WTC11 (cell line): ENCODE measurements at regions not wholly inside any gene's neighbourhood (a gene's known extent, or its start where the extent isn't known, plus 50 kb on each side); places are given as distances from the start of the nearest gene placed in this dataset.
"Not testable (repeated sequence)": the region's sequence is repeated elsewhere in the genome, so short reads cannot be mapped to it uniquely, and the experiment has no call there.

Experiments
- ATAC-seq: fragments of 200-7000 bp; cut with Tn5 transposase; 2 replicates; pipeline ENCODE4 v1.10.0; 2021; ENCODE audit warnings: mild to moderate bottlenecking, moderate library complexity
- CTCF ChIA-PET: fragments of 300-600 bp; sonication (Branson Sonifier 250); formaldehyde crosslinking; loops from one replicate; lab custom pipeline; 2021; ENCODE audit warnings: antibody characterized with exemption; lab: Charles Lee
- POLR2A ChIA-PET: fragments of 350-600 bp; sonication (Branson Sonifier 250); formaldehyde crosslinking; loops from one replicate; lab custom pipeline; 2021; ENCODE audit warnings: antibody characterized with exemption; lab: Charles Lee
- DNase-seq: peaks from one replicate; pipeline ENCODE4 v3.0.0; 2021; ENCODE audit warnings: low spot score
- H3K27ac Mint-ChIP-seq: 2 replicates; pipeline ENCODE4 v1.8.0; 2021; ENCODE audit warnings: mixed read lengths
- H3K27me3 Mint-ChIP-seq: 2 replicates; pipeline ENCODE4 v1.8.0; 2021; ENCODE audit warnings: low read depth, mild to moderate bottlenecking, moderate library complexity, mixed read lengths
- H3K36me3 Mint-ChIP-seq: 2 replicates; pipeline ENCODE4 v1.8.0; 2021; ENCODE audit warnings: mixed read lengths
- H3K4me1 Mint-ChIP-seq: 2 replicates; pipeline ENCODE4 v1.8.0; 2022; ENCODE audit warnings: mixed read lengths
- H3K4me3 Mint-ChIP-seq: 2 replicates; pipeline ENCODE4 v1.8.0; 2021; ENCODE audit warnings: mild to moderate bottlenecking, moderate library complexity, mixed read lengths
- H3K9me3 Mint-ChIP-seq: 2 replicates; pipeline ENCODE4 v1.8.0; 2021; ENCODE audit warnings: mixed read lengths
- CREM ChIP-seq: sonication (generic); formaldehyde crosslinking; IDR thresholded peaks from 2 replicates; pipeline ENCODE4 v1.8.1; 2022; ENCODE audit warnings: mild to moderate bottlenecking, missing genetic modification reagents, moderate library complexity
- EMX1 ChIP-seq: fragments of 250-450 bp; sonication (Bioruptor Pico); IDR thresholded peaks from 2 replicates; pipeline ENCODE4 v1.8.0; 2021; ENCODE audit warnings: mild to moderate bottlenecking
- GTF2I ChIP-seq: fragments of 250-450 bp; sonication (Bioruptor Pico); conservative IDR thresholded peaks from 2 replicates; pipeline ENCODE4 v1.4.0; 2021; ENCODE audit warnings: mild to moderate bottlenecking
- JAZF1 ChIP-seq: fragments of 250-450 bp; sonication (Bioruptor Pico); IDR thresholded peaks from 2 replicates; pipeline ENCODE4 v1.9.0; 2021; ENCODE audit warnings: moderate library complexity, mild to moderate bottlenecking, inconsistent platforms
- JUN ChIP-seq: sonication (generic); formaldehyde crosslinking; IDR thresholded peaks from 2 replicates; pipeline ENCODE4 v1.8.0; 2023; ENCODE audit warnings: mild to moderate bottlenecking, missing genetic modification reagents
- NFE2L1 ChIP-seq: sonication (generic); formaldehyde crosslinking; IDR thresholded peaks from 2 replicates; pipeline ENCODE4 v1.8.1; 2023; ENCODE audit warnings: missing genetic modification reagents
- NR1H2 ChIP-seq: sonication (generic); formaldehyde crosslinking; IDR thresholded peaks from 2 replicates; pipeline ENCODE4 v1.9.0; 2021; ENCODE audit warnings: mild to moderate bottlenecking, moderate library complexity, missing genetic modification reagents
- NR3C1 ChIP-seq: sonication (generic); formaldehyde crosslinking; conservative IDR thresholded peaks from 2 replicates; pipeline ENCODE4 v1.8.1; 2023; ENCODE audit warnings: low read depth, mild to moderate bottlenecking, missing genetic modification reagents
- RELA ChIP-seq: sonication (generic); formaldehyde crosslinking; IDR thresholded peaks from 2 replicates; pipeline ENCODE4 v1.8.1; 2022; ENCODE audit warnings: missing genetic modification reagents, mild to moderate bottlenecking, borderline replicate concordance
- SMAD4 ChIP-seq: sonication (generic); formaldehyde crosslinking; IDR thresholded peaks from 2 replicates; pipeline ENCODE4 v1.8.0; 2022; ENCODE audit warnings: mild to moderate bottlenecking, missing genetic modification reagents
- ZNF121 ChIP-seq: sonication (generic); formaldehyde crosslinking; IDR thresholded peaks from 2 replicates; pipeline ENCODE4 v1.8.0; 2023; ENCODE audit warnings: missing genetic modification reagents
- ZNF138 ChIP-seq: sonication (generic); formaldehyde crosslinking; conservative IDR thresholded peaks from 2 replicates; pipeline ENCODE4 v1.8.1; 2022; ENCODE audit warnings: mild to moderate bottlenecking, moderate library complexity, missing genetic modification reagents
- ZNF219 ChIP-seq: sonication (generic); formaldehyde crosslinking; IDR thresholded peaks from 2 replicates; pipeline ENCODE4 v1.8.0; 2023; ENCODE audit warnings: missing genetic modification reagents, mild to moderate bottlenecking, borderline replicate concordance
- ZNF263 ChIP-seq: sonication (generic); formaldehyde crosslinking; IDR thresholded peaks from 2 replicates; pipeline ENCODE4 v1.8.1; 2022; ENCODE audit warnings: low read depth, mild to moderate bottlenecking, moderate library complexity, missing genetic modification reagents
- ZNF423 ChIP-seq: fragments of 250-450 bp; sonication (Bioruptor Pico); IDR thresholded peaks from 2 replicates; pipeline ENCODE4 v2.1.2; 2022; ENCODE audit warnings: mild to moderate bottlenecking, moderate library complexity
- ZNF671 ChIP-seq: fragments of 250-450 bp; sonication (Bioruptor Pico); IDR thresholded peaks from 2 replicates; pipeline ENCODE4 v1.8.0; 2021; ENCODE audit warnings: mild to moderate bottlenecking
- TF ChIP-seq, protein P1 (sequence below): sonication (generic); formaldehyde crosslinking; IDR thresholded peaks from 2 replicates; pipeline ENCODE4 v1.8.0; 2022; ENCODE audit warnings: mild to moderate bottlenecking, missing genetic modification reagents
- TF ChIP-seq, protein P2 (sequence below): sonication (generic); formaldehyde crosslinking; IDR thresholded peaks from 2 replicates; pipeline ENCODE4 v1.8.1; 2023; ENCODE audit warnings: mild to moderate bottlenecking, missing genetic modification reagents, moderate library complexity
- TF ChIP-seq, protein P3 (sequence below): sonication (generic); formaldehyde crosslinking; IDR thresholded peaks from 2 replicates; pipeline ENCODE4 v1.8.1; 2023; ENCODE audit warnings: mild to moderate bottlenecking, missing genetic modification reagents, moderate library complexity

DNA sequence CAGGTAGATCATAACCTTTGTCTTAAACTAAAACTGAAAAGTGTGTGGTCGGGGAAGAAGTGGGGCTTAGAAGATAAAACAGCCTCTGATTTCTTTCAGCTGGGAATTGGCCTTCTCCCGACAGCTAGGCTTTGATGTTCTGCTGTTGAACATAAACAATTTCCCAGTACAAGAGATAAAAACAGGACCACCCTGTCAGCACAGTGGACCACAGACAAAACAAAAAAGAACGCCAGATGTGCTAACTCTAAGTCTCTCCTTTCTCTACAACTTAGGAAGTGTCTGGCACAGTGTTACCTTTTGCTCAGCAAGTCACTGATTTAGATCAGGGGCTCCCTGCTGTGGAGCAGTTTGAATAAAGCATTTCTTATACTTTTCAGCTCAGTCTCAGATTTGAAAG lies 87.5 kb upstream of the UXT start:
- H3K27ac Mint-ChIP-seq, result no peak overlapping the region
- no peaks in the 10 kb centered on the region; the same call in 1 of the 2 replicates for H3K27me3 Mint-ChIP-seq
- no peaks in the 10 kb centered on the region for H3K36me3 Mint-ChIP-seq
- ChIA-PET CTCF (no interaction called here), POLR2A (no interaction called here)
- H3K9me3 Mint-ChIP-seq, result no peaks in the 10 kb centered on the region
- no peak overlapping the region for H3K4me3 Mint-ChIP-seq
- no peak for ATAC-seq
- no peak for DNase-seq
- H3K4me1 Mint-ChIP-seq, result peaks cover 1% of the 10 kb centered on the region; the same call in 1 of the 2 replicates
- TF ChIP-seq EMX1 (CRISPR knock-in tag), result no peak
- no peak for TF ChIP-seq ZNF121 (CRISPR knock-in tag)
- TF ChIP-seq ZNF423 (CRISPR knock-in tag), result no peak

DNA sequence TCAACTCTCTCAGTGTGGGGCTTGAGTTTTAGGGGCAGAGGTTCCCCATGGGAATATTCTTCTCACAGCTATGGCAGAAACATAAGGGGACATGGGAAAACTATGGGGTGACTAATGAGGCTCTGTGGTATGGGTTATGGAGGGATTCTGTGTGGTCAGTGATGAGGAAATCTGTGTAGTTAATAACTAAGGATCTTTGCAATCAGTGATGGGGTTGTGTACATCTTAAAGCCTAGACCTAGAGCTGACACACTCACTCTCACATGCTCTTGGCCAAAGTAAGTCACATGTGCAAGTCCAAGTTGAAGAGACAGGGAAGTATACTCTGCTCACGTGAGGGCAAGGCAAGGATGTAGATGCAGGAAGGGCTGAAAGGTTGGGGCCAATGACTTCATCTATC lies 86.4 kb upstream of the UXT start:
- POLR2A ChIA-PET, result no interaction called here

DNA sequence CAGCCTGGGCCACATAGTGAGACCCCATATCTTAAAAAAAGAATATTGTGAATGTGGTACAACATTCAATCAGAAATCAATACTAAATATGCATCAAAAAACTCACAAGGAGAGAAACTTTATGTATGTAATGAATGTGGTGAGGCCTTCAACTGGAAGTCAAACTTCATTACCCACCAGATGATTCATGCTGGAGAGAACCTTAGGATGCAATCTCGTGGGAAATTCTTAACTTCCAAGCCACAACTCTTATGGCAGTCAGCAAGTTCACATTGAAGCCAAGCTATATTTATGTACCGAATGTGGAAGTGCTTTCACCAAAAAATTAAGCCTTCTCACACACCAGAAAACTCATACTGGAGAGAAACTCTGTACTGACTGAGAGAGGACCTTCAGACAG lies 84.5 kb upstream of the UXT start:
- no peak for ATAC-seq
- DNase-seq, result no peak
- Mint-ChIP-seq H3K4me3 (no peak overlapping the region), H3K4me1 (no peaks in the 10 kb centered on the region), H3K9me3 (peaks cover 5% of the 10 kb centered on the region; the same call in 1 of the 2 replicates), H3K27me3 (no peaks in the 10 kb centered on the region; the same call in 1 of the 2 replicates), H3K36me3 (no peaks in the 10 kb centered on the region), H3K27ac (no peak overlapping the region)
- TF ChIP-seq ZNF671 (CRISPR knock-in tag), result no peak
- TF ChIP-seq NR3C1 (CRISPR knock-in tag), result no peak
- TF ChIP-seq ZNF263 (CRISPR knock-in tag), result no peak
- no peak for TF ChIP-seq ZNF138 (CRISPR knock-in tag)
- TF ChIP-seq RELA (CRISPR knock-in tag), result no peak
- TF ChIP-seq ZNF219 (CRISPR knock-in tag), result no peak
- TF ChIP-seq JUN, result no peak
- no peak for TF ChIP-seq NR1H2 (CRISPR knock-in tag)
- TF ChIP-seq, protein P1, sequence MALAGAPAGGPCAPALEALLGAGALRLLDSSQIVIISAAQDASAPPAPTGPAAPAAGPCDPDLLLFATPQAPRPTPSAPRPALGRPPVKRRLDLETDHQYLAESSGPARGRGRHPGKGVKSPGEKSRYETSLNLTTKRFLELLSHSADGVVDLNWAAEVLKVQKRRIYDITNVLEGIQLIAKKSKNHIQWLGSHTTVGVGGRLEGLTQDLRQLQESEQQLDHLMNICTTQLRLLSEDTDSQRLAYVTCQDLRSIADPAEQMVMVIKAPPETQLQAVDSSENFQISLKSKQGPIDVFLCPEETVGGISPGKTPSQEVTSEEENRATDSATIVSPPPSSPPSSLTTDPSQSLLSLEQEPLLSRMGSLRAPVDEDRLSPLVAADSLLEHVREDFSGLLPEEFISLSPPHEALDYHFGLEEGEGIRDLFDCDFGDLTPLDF (CRISPR knock-in tag), result no peak
- TF ChIP-seq JAZF1 (CRISPR knock-in tag), result no peak
- no peak for TF ChIP-seq GTF2I
- no peak for TF ChIP-seq ZNF121 (CRISPR knock-in tag)
- CTCF ChIA-PET, result no interaction called here
- POLR2A ChIA-PET, result no interaction called here

More for the DNA sequence above, 86.4 kb upstream of the UXT start:
- Mint-ChIP-seq H3K27ac (no peak overlapping the region), H3K4me3 (no peak overlapping the region), H3K36me3 (no peaks in the 10 kb centered on the region), H3K4me1 (no peaks in the 10 kb centered on the region), H3K9me3 (no peaks in the 10 kb centered on the region), H3K27me3 (no peaks in the 10 kb centered on the region; the same call in 1 of the 2 replicates)
- CTCF ChIA-PET, result no interaction called here
- TF ChIP-seq CREM (no peak), SMAD4 (CRISPR knock-in tag) (no peak), NFE2L1 (CRISPR knock-in tag) (no peak)
- TF ChIP-seq, protein P2, sequence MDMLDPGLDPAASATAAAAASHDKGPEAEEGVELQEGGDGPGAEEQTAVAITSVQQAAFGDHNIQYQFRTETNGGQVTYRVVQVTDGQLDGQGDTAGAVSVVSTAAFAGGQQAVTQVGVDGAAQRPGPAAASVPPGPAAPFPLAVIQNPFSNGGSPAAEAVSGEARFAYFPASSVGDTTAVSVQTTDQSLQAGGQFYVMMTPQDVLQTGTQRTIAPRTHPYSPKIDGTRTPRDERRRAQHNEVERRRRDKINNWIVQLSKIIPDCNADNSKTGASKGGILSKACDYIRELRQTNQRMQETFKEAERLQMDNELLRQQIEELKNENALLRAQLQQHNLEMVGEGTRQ (CRISPR knock-in tag), result no peak
- TF ChIP-seq, protein P3, sequence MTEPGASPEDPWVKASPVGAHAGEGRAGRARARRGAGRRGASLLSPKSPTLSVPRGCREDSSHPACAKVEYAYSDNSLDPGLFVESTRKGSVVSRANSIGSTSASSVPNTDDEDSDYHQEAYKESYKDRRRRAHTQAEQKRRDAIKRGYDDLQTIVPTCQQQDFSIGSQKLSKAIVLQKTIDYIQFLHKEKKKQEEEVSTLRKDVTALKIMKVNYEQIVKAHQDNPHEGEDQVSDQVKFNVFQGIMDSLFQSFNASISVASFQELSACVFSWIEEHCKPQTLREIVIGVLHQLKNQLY (CRISPR knock-in tag), result no peak
- ATAC-seq (no peak), DNase-seq (no peak)

DNA sequence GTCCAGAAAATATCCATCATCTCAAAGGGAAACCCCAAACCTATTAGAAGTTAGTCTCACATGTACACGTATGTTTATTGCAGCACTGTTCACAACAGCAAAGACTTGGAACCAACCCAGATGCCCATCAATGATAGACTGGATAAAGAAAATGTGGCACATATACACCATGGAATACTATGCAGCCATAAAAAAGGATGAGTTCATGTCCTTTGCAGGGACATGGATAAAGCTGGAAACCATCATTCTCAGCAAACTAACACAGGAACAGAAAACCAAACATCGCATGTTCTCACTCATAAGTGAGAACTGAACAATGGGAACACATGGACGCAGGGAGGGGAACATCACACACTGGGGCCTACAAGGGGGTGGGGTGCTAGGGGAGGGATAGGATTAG lies 79.9 kb upstream of the UXT start:
- H3K27me3 Mint-ChIP-seq, H3K27ac Mint-ChIP-seq, POLR2A ChIA-PET, H3K9me3 Mint-ChIP-seq, ATAC-seq, DNase-seq, H3K36me3 Mint-ChIP-seq, H3K4me1 Mint-ChIP-seq, H3K4me3 Mint-ChIP-seq: not testable (repeated sequence)
- CTCF ChIA-PET, result interaction anchor here (0.8 kb wide), 1 partner anchor 13 kb away, joined by 3 read pairs; no protein-coding TSS in a partner anchor
